H9 (cell line): ENCODE measurements at regions not wholly inside any gene's neighbourhood (a gene's known extent, or its start where the extent isn't known, plus 50 kb on each side); places are given as distances from the start of the nearest gene placed in this dataset.

Experiments used
- DNase-seq: peaks from one replicate; pipeline ENCODE4 v3.0.0-alpha.2; 2017
- H2AFZ ChIP-seq: one replicate; pipeline ENCODE4 v1.6.1; 2013; ENCODE audit warnings: mild to moderate bottlenecking, low read length, control low read depth, moderate library complexity
- H2AK5ac ChIP-seq: 2 replicates; pipeline ENCODE4 v1.6.1; 2013; ENCODE audit warnings: low read length, control low read depth, mixed read lengths; ENCODE audit not compliant: insufficient read length
- H2BK120ac ChIP-seq: one replicate; pipeline ENCODE4 v1.6.1; 2013; ENCODE audit warnings: low read depth, mild to moderate bottlenecking, low read length, control low read depth, inconsistent platforms; ENCODE audit not compliant: poor library complexity, severe bottlenecking
- H2BK12ac ChIP-seq: 2 replicates; pipeline ENCODE4 v1.6.1; 2013; ENCODE audit warnings: low read length, control low read depth, mixed read lengths, low read depth; ENCODE audit not compliant: insufficient read length
- H2BK15ac ChIP-seq: 2 replicates; pipeline ENCODE4 v1.6.1; 2013; ENCODE audit warnings: low read depth, low read length, control low read depth
- H2BK20ac ChIP-seq: one replicate; pipeline ENCODE4 v1.6.1; 2013; ENCODE audit warnings: low read depth, mild to moderate bottlenecking, low read length, control low read depth, inconsistent platforms; ENCODE audit not compliant: poor library complexity, severe bottlenecking
- H2BK5ac ChIP-seq: 2 replicates; pipeline ENCODE4 v1.6.1; 2013; ENCODE audit warnings: low read length, control low read depth, mixed read lengths; ENCODE audit not compliant: insufficient read length
- H3K14ac ChIP-seq: 2 replicates; pipeline ENCODE4 v1.6.1; 2013; ENCODE audit warnings: low read length, control low read depth; ENCODE audit not compliant: insufficient read depth
- H3K18ac ChIP-seq: 2 replicates; pipeline ENCODE4 v1.6.1; 2013; ENCODE audit warnings: low read depth, mild to moderate bottlenecking, mixed read lengths, low read length, control low read depth; ENCODE audit not compliant: insufficient read length
- H3K23ac ChIP-seq: 2 replicates; pipeline ENCODE4 v1.6.1; 2013; ENCODE audit warnings: low read length, control low read depth, mixed read lengths, low read depth; ENCODE audit not compliant: insufficient read length
- H3K23me2 ChIP-seq: 2 replicates; pipeline ENCODE4 v1.6.1; 2013; ENCODE audit warnings: low read depth, mild to moderate bottlenecking, mixed read lengths, low read length, control low read depth; ENCODE audit not compliant: insufficient read length, poor library complexity, severe bottlenecking
- H3K27ac ChIP-seq: 2 replicates; pipeline ENCODE4 v1.5.1; 2013; ENCODE audit warnings: low read length, control low read depth, mixed read lengths, low read depth; ENCODE audit not compliant: insufficient read length
- H3K27me3 ChIP-seq: 2 replicates; pipeline ENCODE4 v1.6.1; 2013; ENCODE audit warnings: low read length, control low read depth, inconsistent platforms; ENCODE audit not compliant: insufficient read depth
- H3K4ac ChIP-seq: 2 replicates; pipeline ENCODE4 v1.6.1; 2013; ENCODE audit warnings: low read depth, mild to moderate bottlenecking, control low read depth, inconsistent platforms, low read length, moderate library complexity
- H3K4me1 ChIP-seq: 2 replicates; pipeline ENCODE4 v1.6.1; 2013; ENCODE audit warnings: low read length, control low read depth, inconsistent platforms; ENCODE audit not compliant: insufficient read depth
- H3K4me2 ChIP-seq: 2 replicates; pipeline ENCODE4 v1.6.1; 2013; ENCODE audit warnings: low read length, control low read depth, mixed read lengths; ENCODE audit not compliant: insufficient read length, insufficient read depth
- H3K56ac ChIP-seq: 2 replicates; pipeline ENCODE4 v1.6.1; 2013; ENCODE audit warnings: low read depth, mild to moderate bottlenecking, mixed read lengths, low read length, control low read depth; ENCODE audit not compliant: insufficient read length
- H3K79me1 ChIP-seq: 2 replicates; pipeline ENCODE4 v1.6.1; 2013; ENCODE audit warnings: low read depth, mild to moderate bottlenecking, moderate library complexity, low read length, control low read depth, inconsistent platforms; ENCODE audit not compliant: insufficient read depth, poor library complexity, severe bottlenecking
- H3K79me2 ChIP-seq: 2 replicates; pipeline ENCODE4 v1.6.1; 2013; ENCODE audit warnings: low read length, control low read depth, inconsistent platforms; ENCODE audit not compliant: insufficient read depth
- H3K9ac ChIP-seq: 2 replicates; pipeline ENCODE4 v1.6.1; 2013; ENCODE audit warnings: low read length, control low read depth, mixed read lengths; ENCODE audit not compliant: insufficient read length; ENCODE audit errors: extremely low read depth
- H3K9me3 ChIP-seq: one replicate; pipeline ENCODE4 v1.6.1; 2013; ENCODE audit warnings: low read depth, low read length, inconsistent platforms; ENCODE audit not compliant: control insufficient read depth
- H3T11ph ChIP-seq: one replicate; pipeline ENCODE4 v1.6.1; 2013; ENCODE audit warnings: mild to moderate bottlenecking, low read length, control low read depth, inconsistent platforms
- H4K20me1 ChIP-seq: one replicate; pipeline ENCODE4 v1.6.1; 2013; ENCODE audit not compliant: control insufficient read depth, insufficient read length, insufficient read depth
- H4K5ac ChIP-seq: 2 replicates; pipeline ENCODE4 v1.6.1; 2013; ENCODE audit warnings: low read depth, mild to moderate bottlenecking, mixed read lengths, low read length, control low read depth; ENCODE audit not compliant: insufficient read length
- H4K8ac ChIP-seq: replicated peaks from 2 replicates; pipeline ENCODE4 v1.6.1; 2013; ENCODE audit warnings: low read length, control low read depth, mixed read lengths, low read depth; ENCODE audit not compliant: insufficient read length
- H4K91ac ChIP-seq: 2 replicates; pipeline ENCODE4 v1.6.1; 2013; ENCODE audit warnings: low read depth, mild to moderate bottlenecking, moderate library complexity, mixed read lengths, low read length, control low read depth; ENCODE audit not compliant: insufficient read length
- H3K27ac Mint-ChIP-seq, 3 experiments: 2 replicates in 2 of 3; 3 replicates in 1 of 3; pipeline ENCODE4 v1.8.0; 2020 to 2021; ENCODE audit warnings: mixed read lengths in 3 of 3, mild to moderate bottlenecking in 1 of 3, moderate library complexity in 1 of 3
- H3K27me3 Mint-ChIP-seq: 2 replicates; pipeline ENCODE4 v1.8.0; 2021; ENCODE audit warnings: low read depth, mild to moderate bottlenecking, moderate library complexity, mixed read lengths
- H3K36me3 Mint-ChIP-seq, 3 experiments: 2 replicates in 2 of 3; 3 replicates in 1 of 3; pipeline ENCODE4 v1.8.0; 2020 to 2021; ENCODE audit warnings: low read depth in 3 of 3, mixed read lengths in 3 of 3; ENCODE audit not compliant: insufficient read depth in 1 of 3
- H3K4me1 Mint-ChIP-seq, 2 experiments: 2 replicates each; pipeline ENCODE4 v1.8.0; 2020; ENCODE audit warnings: mixed read lengths in 2 of 2
- H3K4me3 Mint-ChIP-seq, 2 experiments: 2 replicates in 1 of 2; 3 replicates in 1 of 2; pipeline ENCODE4 v1.8.0; 2020 to 2021; ENCODE audit warnings: mild to moderate bottlenecking in 2 of 2, mixed read lengths in 2 of 2, moderate library complexity in 1 of 2
- H3K9me3 Mint-ChIP-seq, 2 experiments: 2 replicates in 1 of 2; 3 replicates in 1 of 2; pipeline ENCODE4 v1.8.0; 2020; ENCODE audit warnings: mild to moderate bottlenecking in 2 of 2, mixed read lengths in 2 of 2, moderate library complexity in 1 of 2
- CTCF ChIP-seq: fragments of 200-600 bp; sonication (generic); conservative IDR thresholded peaks from 3 replicates; pipeline ENCODE4 v1.8.0; 2021; ENCODE audit warnings: antibody characterized with exemption, mild to moderate bottlenecking
- WGBS: extraction: QIAGEN DNeasy Blood & Tissue Kit; methylation state at CpG from one replicate; pipeline ENCODE4 v1.1.7; 2013; ENCODE audit warnings: missing lambda C conversion rate, low lambda C conversion rate, mixed read lengths; ENCODE audit not compliant: insufficient read length; ENCODE audit errors: extremely low coverage; 5-methylcytosine and 5-hydroxymethylcytosine counted together

- no peak overlapping the region for H2BK120ac ChIP-seq
- no peaks in the 10 kb centered on the region for H3K79me1 ChIP-seq
- H4K5ac ChIP-seq, result no peak overlapping the region
- no peak overlapping the region for H3K4ac ChIP-seq
- no peak overlapping the region for H3K18ac ChIP-seq
- H3K23me2 ChIP-seq, result no peaks in the 10 kb centered on the region
- no peaks in the 10 kb centered on the region for H3K79me2 ChIP-seq
- H3K4me1 ChIP-seq, result no peaks in the 10 kb centered on the region
- no peak overlapping the region for H3K27ac ChIP-seq
- no peak overlapping the region for H3K23ac ChIP-seq
- no peak overlapping the region for H2AK5ac ChIP-seq
- no peak overlapping the region for H2BK15ac ChIP-seq
- no CpG with 5 or more reads among the region's 1 CpG for WGBS
- no peak overlapping the region for H4K8ac ChIP-seq
- H2BK5ac ChIP-seq, result no peak overlapping the region
- no peak overlapping the region for H2AFZ ChIP-seq
- no peak overlapping the region for H3K9ac ChIP-seq
- Mint-ChIP-seq H3K27me3 (no peaks in the 10 kb centered on the region), H3K4me3 (no peak overlapping the region), H3K9me3 (peaks cover 3 to 4% of the 10 kb centered on the region in 2 experiments; a peak in 2 of 5 replicates), H3K27ac (no peak overlapping the region), H3K4me1 (no peaks in the 10 kb centered on the region), H3K36me3 (0 out of 7 replicates have a peak, but pooled peaks cover 0 to 2% (median 0%) of the 10 kb centered on the region in 3 experiments)
- H3K27me3 ChIP-seq, result no peaks in the 10 kb centered on the region
- H3T11ph ChIP-seq, result no peak overlapping the region
- DNase-seq, result no peak
- no peak for TF ChIP-seq CTCF
- H2BK20ac ChIP-seq, result no peak overlapping the region
- H3K56ac ChIP-seq, result no peak overlapping the region
- H4K20me1 ChIP-seq, result no peaks in the 10 kb centered on the region
- H3K14ac ChIP-seq, result no peak overlapping the region
- no peaks in the 10 kb centered on the region for H3K9me3 ChIP-seq
- no peak overlapping the region for H3K4me2 ChIP-seq
- no peak overlapping the region for H2BK12ac ChIP-seq
- no peak overlapping the region for H4K91ac ChIP-seq
These were observed 1491.0 kb upstream of the PIK3C3 start for GRCh38 chr18:40464032-40464431.
